NCI-H460 (cell line): ENCODE measurements at regions not wholly inside any gene's neighbourhood (a gene's known extent, or its start where the extent isn't known, plus 50 kb on each side); places are given as distances from the start of the nearest gene placed in this dataset.
A peak's percentile ranks its signal among the peaks of the same experiment; 100 is the strongest.

Experiments
- DNase-seq: peaks from one replicate; pipeline ENCODE4 v3.0.0-alpha.2; 2016; ENCODE audit warnings: low read depth; ENCODE audit errors: extremely low read depth

DNA sequence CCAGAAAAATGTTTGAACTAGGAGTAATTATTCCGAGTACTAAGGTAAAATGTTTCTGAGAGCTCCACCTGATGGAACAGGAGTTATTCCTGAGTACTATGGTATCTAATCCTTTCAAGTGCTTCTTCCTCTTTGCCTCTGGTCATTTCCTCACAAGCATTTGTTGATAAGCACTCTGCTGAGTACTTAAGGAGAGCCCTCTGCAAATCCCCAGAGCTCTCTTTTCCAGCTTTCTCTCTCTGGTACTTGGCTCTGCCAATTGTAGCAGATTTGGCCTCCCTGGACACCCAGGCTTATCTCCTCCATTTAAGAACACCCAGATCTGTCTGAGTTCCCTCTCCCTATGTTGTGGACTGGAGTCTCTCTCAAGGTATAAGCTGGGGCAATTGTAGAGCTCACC, 457.0 kb downstream of the MN1 start:
- DNase-seq, result no peak

DNA sequence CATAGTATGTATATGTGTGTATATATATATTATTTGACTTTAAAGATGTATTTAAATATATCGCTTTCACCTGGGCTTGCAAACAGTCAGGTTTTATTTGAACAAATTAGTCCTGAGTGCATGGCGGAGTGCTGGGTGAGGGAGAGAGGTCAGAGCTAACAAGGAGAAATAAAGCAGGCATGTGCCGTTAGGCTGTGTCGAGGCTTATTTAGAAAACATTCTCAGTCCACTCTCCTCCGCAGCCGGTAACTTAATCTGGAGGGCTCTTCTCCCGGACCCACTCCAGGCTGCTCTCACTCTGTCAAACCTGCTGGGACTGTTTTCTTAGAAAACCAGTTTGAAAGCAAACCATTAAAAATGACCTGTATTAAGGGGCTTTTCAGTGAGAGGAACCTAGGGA, 455.9 kb downstream of the MN1 start:
- no peak for DNase-seq

DNA sequence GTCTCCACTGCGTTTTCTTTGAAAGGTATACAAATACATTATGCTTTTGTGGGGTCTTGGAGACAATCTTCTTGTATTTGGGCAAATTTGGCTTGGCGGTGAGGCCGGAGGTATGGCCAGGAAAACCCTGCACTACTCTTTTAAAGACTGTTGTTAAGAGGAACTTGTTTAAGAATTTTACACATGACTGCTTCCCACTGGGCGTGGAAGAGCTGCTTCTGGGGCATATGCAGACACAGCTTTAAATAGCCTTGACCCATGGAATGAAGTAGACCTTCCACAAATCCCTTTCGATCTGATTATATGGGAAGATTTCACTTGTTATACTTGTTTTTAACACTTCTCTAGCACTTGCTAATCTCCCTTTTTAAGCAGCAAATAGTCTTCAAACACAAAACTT, 453.6 kb downstream of the MN1 start:
- no peak for DNase-seq

DNA sequence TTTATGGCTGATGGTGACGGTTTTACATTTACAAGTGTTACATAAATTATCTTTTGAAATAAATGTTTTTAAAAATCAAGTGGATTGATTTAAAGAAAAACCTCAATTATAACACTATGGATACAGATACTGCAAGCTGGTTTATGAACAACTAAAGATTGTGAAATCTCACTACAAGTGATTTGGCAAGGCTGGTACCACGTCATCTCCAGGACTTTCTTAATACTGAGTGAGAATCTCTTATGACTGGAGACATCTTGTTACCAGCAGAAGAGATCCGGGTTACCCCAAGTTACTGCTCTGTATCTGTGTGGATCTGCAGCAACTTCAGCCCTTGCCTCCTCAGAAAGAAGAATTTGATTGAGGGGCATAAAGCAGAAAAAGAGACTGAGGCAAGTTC, 452.9 kb downstream of the MN1 start:
- no peak for DNase-seq

DNA sequence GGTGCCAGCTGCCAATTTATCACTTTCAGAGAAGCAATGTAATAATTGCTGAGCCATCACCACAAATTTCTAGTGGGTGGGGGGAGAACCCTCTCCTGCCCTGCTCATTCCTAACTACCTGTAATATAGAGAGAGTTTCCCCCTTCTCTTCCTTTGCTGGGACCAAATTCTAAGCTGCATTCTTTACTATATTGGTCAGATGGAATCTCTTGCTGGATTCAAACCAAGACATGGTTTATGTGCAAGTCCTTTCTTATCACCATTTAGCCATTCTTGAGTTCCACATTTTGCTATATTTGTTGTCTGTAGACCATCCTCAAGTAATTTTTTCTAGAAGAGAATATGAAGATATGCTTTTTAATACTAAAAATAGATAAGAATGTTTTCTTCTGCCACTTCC, 452.1 kb downstream of the MN1 start:
- no peak for DNase-seq

DNA sequence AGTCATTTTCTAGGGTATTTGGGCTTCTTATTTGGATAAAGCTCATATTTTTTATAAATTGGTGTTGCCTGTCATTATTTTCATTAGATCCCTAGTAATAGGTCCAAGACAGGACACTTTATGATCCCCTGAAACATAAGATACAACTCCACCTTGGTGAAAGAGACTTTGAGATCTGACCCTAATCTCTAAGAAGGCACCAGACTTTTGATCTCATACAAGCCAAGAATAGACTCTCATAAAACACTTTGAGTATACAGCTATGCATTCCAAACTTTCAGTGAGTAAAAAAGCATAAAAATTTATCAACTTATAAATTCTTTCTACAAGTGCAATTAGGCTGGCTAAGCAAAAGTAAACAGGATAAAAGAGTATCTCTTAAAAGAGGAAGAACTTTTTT, 451.2 kb downstream of the MN1 start:
- DNase-seq, result no peak

DNA sequence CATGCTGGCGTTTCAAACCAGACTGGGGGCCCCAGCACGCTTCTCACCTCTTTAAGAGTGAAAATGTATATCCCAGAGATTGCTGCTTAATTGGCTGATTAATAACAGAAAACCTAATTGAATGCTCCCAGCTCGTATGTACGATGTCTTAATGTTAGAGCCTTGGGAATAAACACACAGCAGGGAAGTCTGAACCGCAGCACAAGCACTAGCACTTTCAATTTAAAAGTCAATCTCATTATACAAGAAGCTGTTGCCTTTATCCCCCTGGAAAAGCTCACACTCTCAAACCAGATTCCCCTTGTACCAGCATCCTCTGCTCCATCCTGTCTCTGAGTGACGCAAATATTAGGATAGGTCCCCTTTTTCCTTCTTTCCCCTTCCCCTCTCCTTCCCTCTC, 449.1 kb downstream of the MN1 start:
- DNase-seq, result no peak

DNA sequence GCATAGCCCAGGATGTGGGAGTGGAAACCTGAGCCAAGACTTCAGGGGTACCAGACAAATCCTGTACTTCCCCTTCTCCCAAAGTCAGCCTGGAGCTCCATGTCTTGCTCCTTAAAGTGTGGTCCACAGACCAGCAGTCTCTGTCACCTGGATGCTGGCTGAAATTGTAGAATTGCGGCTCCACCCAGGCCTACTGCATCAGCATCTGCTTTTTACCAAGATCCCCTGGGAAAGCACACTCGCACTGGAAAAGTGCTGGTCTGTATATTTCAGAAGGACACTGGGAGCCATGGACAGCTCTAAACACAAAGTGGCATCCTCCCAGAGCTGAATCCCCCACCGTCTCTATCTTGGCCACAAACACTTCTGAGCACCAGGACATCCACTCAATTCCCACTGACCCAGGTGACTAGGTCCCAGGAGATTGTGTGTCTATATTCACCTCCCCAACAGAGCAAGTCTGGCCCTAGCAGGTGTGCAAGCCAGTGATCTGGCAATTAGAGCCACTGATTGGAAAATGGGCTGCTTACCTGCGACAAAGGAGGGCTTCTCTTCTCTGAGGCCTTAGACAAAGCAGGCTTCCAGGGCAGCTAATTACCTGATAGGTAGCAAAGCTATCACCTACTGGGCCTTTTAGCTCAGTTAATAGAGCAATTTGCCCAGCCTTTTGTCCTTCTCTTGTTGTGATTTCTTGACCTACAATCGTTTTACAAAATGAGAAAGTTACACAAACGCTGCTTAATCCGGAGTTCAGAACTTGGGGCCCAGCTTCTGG, 443.3 kb downstream of the MN1 start:
- DNase-seq, result no peak

- no peak for DNase-seq
Measured at GRCh38 chr22:27370269-27370668, 431.3 kb downstream of the MN1 start.

DNA sequence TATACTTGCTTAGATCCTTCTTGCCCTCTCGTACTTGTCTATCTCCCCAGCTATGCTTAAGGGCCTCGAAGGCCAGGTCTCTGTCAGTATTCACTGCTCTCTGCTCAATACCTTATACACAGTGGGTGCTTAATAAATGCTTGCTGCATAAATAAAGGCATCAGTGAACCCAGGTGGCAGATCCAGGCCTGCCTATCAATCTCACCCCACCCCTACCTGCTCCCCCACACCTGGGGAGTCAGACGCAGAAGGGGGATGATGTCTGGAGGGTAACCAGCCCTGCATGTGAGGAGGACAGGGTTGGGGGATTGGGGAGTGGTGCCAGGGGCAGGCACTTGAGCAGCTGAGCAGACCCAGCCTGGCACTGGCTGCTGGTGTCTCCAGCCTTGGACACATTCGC, 430.6 kb downstream of the MN1 start:
- no peak for DNase-seq

DNA sequence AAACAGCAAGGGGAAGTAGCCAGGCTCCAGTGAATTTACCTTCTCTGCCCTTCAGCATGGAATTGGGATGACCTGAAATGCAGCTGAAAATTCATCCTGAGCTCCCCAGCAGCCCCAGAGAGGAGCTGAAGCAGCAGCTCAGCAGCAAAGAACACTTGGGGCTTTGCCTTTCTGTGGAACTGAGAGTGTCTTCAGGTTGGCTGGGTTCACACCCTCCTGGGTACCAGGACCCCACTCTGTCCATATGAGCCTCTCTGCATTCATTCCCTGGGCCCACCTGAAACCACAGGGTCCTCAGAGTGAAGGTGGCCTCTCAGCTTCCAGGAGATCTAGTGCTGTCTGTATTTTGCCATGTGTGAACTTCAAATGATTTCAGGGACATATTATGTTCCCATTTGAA, 429.2 kb downstream of the MN1 start:
- DNase-seq, result no peak

DNA sequence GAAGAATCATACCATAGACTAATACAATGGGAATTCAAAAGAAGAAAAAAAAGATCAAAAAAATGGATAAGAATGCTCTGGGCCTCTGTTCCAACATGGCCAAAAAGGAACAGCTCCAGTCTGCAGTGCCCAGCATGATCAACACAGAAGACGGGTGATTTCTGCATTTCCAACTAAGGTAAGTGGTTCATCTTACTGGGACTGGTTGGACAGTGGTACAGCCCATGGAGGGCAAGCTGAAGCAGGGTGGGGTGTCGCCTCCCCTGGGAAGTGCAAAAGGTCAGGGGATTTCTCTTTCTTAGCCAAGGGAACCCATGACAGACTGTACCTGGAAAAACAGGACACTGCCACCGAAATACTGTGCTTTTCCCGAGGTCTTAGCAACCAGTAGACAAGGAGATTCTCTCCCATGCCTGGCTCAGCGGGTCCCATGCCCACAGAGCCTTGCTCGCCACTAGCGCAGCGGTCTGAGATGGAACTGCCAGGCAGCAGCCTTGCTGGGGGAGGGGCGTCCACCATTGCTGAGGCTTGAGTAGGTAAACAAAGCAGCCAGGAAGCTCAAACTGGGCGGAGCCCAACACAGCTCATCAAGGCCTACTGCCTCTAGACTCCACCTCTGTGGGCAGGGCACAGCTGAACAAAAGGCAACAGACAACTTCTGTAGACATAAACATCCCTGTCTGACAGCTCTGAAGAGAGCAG, 428.4 kb downstream of the MN1 start:
- peak; percentile 69 for DNase-seq

- no peak for DNase-seq
Measured at GRCh38 chr22:27377501-27378295, 423.9 kb downstream of the MN1 start.

- DNase-seq, result no peak
Measured at GRCh38 chr22:27378311-27378800, 423.2 kb downstream of the MN1 start.

- DNase-seq, result no peak
Measured at GRCh38 chr22:27378995-27379394, 422.6 kb downstream of the MN1 start.

DNA sequence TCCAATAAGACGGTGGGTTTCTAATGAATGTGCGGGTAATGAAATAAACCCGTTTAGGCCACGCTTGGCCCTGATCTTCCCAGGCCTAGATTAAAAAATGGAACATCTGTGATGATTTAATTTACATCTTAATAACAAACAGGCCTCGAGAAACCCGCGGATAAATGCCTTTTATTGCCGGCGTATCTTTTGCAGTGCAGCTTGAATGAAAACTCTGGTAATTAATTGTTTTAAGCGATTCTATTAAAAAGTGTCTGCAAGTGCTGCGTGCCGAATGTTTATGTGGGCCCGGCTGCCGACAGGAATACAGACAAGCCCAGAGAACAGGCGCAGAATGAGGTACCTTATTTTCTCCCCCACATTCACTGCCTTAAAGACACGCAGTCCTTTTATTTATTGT, 420.7 kb downstream of the MN1 start:
- no peak for DNase-seq

GRCh38 chr22:27381552-27381951, 420.0 kb downstream of the MN1 start:
- DNase-seq, result no peak

DNA sequence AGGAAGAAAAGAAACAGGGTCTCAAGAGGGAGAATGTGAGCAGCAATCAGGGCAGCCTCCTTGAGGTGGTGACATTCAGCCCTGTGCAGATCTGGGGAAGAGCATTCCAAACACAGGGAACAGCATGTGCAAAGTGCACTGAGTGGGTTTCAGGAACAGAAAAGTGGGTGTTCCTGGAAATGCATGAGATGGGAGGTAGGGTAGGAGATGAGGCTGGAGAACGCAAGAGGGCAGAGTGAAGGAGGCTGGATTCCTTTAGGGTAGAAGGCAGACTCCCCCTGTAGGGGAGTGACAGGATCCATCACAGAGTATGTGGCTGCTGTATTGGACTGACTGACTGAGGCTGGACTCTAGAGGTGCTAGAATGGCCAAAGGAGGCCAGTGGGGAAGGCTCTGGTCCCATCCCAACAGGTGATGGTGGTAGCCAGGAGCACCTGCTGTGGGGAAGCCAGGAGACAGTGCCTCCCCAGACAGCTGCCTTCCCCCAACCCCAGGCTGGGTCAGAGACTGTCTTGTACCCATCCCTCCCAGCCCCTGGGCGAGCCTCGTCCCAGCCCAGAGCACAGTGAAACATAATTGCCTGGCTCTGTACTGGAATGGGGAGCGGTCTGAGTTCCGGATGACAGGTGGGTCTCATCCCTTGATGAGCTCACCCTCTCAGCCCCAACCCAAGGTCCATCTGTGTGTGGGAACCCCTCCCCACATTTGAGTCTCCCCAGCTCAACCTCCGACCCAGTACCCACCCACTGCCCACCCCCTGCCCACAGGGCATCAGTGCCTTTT, 419.4 kb downstream of the MN1 start:
- DNase-seq, result no peak

DNA sequence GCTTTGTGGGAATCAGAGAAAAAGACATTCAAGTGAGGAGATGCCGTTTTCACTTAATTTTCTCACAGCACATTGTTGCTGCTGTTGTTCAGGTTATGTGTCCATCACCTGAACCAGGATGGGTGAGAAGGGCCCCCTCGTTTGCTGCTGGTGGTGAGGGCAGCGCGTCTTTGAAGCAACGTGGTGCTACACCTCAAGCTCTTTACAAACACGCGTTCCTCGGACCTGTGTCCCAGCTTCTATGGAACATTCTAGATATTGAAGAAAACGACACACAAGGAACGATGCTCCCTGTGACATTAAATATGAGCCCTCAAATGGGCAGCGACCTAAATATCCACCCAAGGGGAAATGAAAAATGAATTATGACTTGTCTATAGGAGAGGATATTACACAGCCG, 418.6 kb downstream of the MN1 start:
- no peak for DNase-seq

GRCh38 chr22:27383896-27384295, 417.7 kb downstream of the MN1 start:
- no peak for DNase-seq
